Muscle of leg (tissue), 3 donors: ENCODE measurements at regions not wholly inside any gene's neighbourhood (a gene's known extent, or its start where the extent isn't known, plus 50 kb on each side); places are given as distances from the start of the nearest gene placed in this dataset.

Source experiments
- DNase-seq: peaks from one replicate; pipeline ENCODE4 v3.0.0; 2013
- H3K27ac ChIP-seq: one replicate; pipeline ENCODE4 v1.5.1; 2013; ENCODE audit warnings: mild to moderate bottlenecking, low read length, control low read depth
- H3K27me3 ChIP-seq: one replicate; pipeline ENCODE4 v1.6.1; 2013; ENCODE audit warnings: low read length; ENCODE audit not compliant: control insufficient read depth, insufficient read depth
- H3K36me3 ChIP-seq: one replicate; pipeline ENCODE4 v1.6.1; 2013; ENCODE audit warnings: low read length; ENCODE audit not compliant: control insufficient read depth, insufficient read depth
- H3K4me1 ChIP-seq: one replicate; pipeline ENCODE4 v1.6.1; 2013; ENCODE audit warnings: low read length; ENCODE audit not compliant: control insufficient read depth, insufficient read depth
- H3K4me3 ChIP-seq: one replicate; pipeline ENCODE4 v1.5.1; 2013; ENCODE audit warnings: low read length, control low read depth
- H3K9me3 ChIP-seq: replicated peaks from 2 replicates; pipeline ENCODE4 v1.6.1; 2013; ENCODE audit warnings: low read depth, low read length; ENCODE audit not compliant: control insufficient read depth
- WGBS: methylation state at CpG from one replicate; pipeline ENCODE4 v1.1.5; 2013; ENCODE audit warnings: missing lambda C conversion rate; ENCODE audit not compliant: insufficient coverage; 5-methylcytosine and 5-hydroxymethylcytosine counted together

GRCh38 chr3:146313031-146313745, 62.3 kb upstream of the PLSCR4 start:
- H3K4me1 ChIP-seq, result no peaks in the 10 kb centered on the region
- no peaks in the 10 kb centered on the region for H3K36me3 ChIP-seq
- no peaks in the 10 kb centered on the region for H3K27me3 ChIP-seq
- WGBS, result no CpG with 5 or more reads among the region's 2 CpGs
- no peak for DNase-seq
- H3K4me3 ChIP-seq, result no peak overlapping the region
- H3K9me3 ChIP-seq, result no peaks in the 10 kb centered on the region
- H3K27ac ChIP-seq, result no peak overlapping the region

- DNase-seq, result peak; percentile 74
- Histone ChIP-seq H3K36me3 (no peaks in the 10 kb centered on the region), H3K27me3 (no peaks in the 10 kb centered on the region), H3K27ac (no peak overlapping the region), H3K9me3 (no peaks in the 10 kb centered on the region), H3K4me3 (no peak overlapping the region), H3K4me1 (no peaks in the 10 kb centered on the region)
- no CpG with 5 or more reads among the region's 3 CpGs for WGBS
Observed at GRCh38 chr3:146308682-146309081, 57.8 kb upstream of the PLSCR4 start.

GRCh38 chr3:146308222-146308621, 57.3 kb upstream of the PLSCR4 start:
- no peaks in the 10 kb centered on the region for H3K9me3 ChIP-seq
- H3K36me3 ChIP-seq, result no peaks in the 10 kb centered on the region
- peak; percentile 65 for DNase-seq
- no peaks in the 10 kb centered on the region for H3K27me3 ChIP-seq
- no peaks in the 10 kb centered on the region for H3K4me1 ChIP-seq
- H3K27ac ChIP-seq, result no peak overlapping the region
- H3K4me3 ChIP-seq, result no peak overlapping the region

- Histone ChIP-seq H3K36me3 (no peaks in the 10 kb centered on the region), H3K4me3 (no peak overlapping the region), H3K4me1 (no peaks in the 10 kb centered on the region), H3K9me3 (no peaks in the 10 kb centered on the region), H3K27me3 (no peaks in the 10 kb centered on the region), H3K27ac (no peak overlapping the region)
- WGBS, result no CpG with 5 or more reads among the region's 1 CpG
- DNase-seq, result peak; percentile 16
Observed at GRCh38 chr3:146307456-146307725, 56.5 kb upstream of the PLSCR4 start.

- DNase-seq, result peak; percentile 16
- Histone ChIP-seq H3K4me3 (no peak overlapping the region), H3K27ac (no peak overlapping the region), H3K36me3 (no peaks in the 10 kb centered on the region), H3K9me3 (no peaks in the 10 kb centered on the region), H3K27me3 (no peaks in the 10 kb centered on the region), H3K4me1 (no peaks in the 10 kb centered on the region)
- WGBS, result 77% methylated on average over 3 of the region's 7 CpGs
Observed at GRCh38 chr3:146306656-146307455, 56.0 kb upstream of the PLSCR4 start.

- Histone ChIP-seq H3K4me3 (no peak overlapping the region), H3K27me3 (no peaks in the 10 kb centered on the region), H3K4me1 (no peaks in the 10 kb centered on the region), H3K36me3 (no peaks in the 10 kb centered on the region), H3K9me3 (no peaks in the 10 kb centered on the region), H3K27ac (no peak overlapping the region)
- 100% methylated on average over 1 of the region's 1 CpG for WGBS
- DNase-seq, result no peak
Observed at GRCh38 chr3:146305808-146306423, 55.0 kb upstream of the PLSCR4 start.

GRCh38 chr3:146300768-146301167, 49.9 kb upstream of the PLSCR4 start:
- no peak for DNase-seq
- Histone ChIP-seq H3K9me3 (no peaks in the 10 kb centered on the region), H3K27me3 (no peaks in the 10 kb centered on the region), H3K36me3 (no peaks in the 10 kb centered on the region), H3K4me1 (no peaks in the 10 kb centered on the region), H3K4me3 (no peak overlapping the region), H3K27ac (no peak overlapping the region)
- 63% methylated on average over 1 of the region's 1 CpG for WGBS
